ENCODE measurements at regions not wholly inside any gene's neighbourhood (a gene's known extent, or its start where the extent isn't known, plus 50 kb on each side); places are given as distances from the start of the nearest gene placed in this dataset.
"Not testable (repeated sequence)": the region's sequence is repeated elsewhere in the genome, so short reads cannot be mapped to it uniquely, and the experiment has no call there.

DNA sequence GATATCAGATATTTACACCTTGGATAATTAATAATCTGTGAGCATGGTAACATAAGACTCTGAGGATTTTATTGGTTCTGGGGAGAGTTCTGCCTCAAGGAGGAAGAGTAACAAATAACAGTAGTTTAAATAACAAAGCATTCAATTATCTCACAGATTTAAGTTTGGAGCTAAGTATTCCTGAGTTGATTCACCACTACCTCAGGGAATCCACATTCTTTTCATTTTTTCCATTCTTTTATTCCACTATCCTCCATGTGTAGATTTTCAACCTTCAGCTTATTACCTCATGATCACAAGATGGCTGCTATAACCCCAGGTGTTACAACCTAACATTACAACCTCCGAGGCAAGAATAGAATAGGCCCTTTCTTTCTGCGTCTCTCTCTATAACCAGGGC lies 252.2 kb upstream of the TOX3 start:
- no peak for DNase-seq (ENCODE audit: low read depth in 2 of 2)

DNA sequence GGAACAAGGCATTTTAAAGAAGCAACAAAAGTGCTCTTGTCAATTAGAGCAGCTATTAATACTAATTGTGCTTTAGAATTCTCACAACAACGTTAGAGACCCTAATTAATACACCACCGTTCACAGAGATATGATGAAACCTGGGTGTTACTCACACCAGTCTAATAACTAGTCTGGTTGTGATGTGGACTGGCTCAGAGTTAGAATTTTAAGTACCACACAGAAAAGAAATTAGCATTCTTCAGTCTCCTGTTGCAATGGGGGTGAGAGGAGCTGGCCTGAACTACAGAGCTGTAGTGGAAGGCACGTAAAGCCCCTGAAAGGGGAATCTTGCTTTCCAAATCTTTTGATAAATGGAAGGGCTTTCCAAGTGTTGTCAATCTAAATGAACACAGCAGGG lies 240.8 kb upstream of the TOX3 start:
- no peak for DNase-seq (ENCODE audit: low read depth in 2 of 2)

DNA sequence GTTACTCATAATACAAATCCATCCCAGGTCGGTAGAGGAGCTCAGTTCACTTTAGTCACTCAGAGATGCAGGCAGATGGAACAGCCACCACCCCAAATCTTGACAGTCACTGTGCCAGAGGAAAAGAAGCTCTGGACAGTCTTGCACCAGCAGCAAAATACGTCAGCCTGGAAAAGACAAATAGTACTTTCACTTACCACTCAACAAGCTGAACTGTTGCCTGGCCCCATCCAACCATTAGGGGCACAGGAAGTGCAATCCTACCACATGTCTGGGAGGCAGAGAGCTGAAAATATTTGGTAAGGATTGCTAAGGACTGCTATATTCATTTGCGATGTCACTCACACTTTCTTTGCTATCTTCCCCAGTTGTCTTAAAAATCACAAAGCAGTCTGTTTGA lies 239.1 kb upstream of the TOX3 start:
- DNase-seq (ENCODE audit: low read depth in 2 of 2) = no peak

- no peak for DNase-seq (ENCODE audit: low read depth in 2 of 2)
Measured at GRCh38 chr16:52785653-52786052, 238.7 kb upstream of the TOX3 start.

- no peak for DNase-seq (ENCODE audit: low read depth in 2 of 2)
Measured at GRCh38 chr16:52783616-52784015, 236.7 kb upstream of the TOX3 start.

- DNase-seq (ENCODE audit: low read depth in 2 of 2) = no peak
Measured at GRCh38 chr16:52781005-52781630, 234.2 kb upstream of the TOX3 start.

DNA sequence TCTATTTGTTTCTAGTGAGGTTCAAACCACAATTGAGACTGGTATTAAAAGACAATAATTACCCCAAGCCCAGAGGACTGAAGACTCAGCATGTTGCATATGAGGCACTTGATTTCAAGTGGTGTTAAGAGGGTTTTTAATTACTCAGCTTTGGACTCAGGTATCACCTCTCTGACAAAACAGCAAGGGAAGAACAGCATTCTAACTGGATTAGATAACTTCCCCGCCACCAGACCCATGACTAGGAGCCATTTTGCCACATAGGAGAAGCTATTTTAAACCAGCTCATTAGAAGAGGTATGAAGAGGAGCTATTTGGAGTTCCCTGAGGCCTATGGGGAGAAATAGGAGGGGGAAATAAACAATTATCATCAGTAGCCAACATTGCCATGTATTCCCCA lies 226.1 kb upstream of the TOX3 start:
- no peak for DNase-seq (ENCODE audit: low read depth in 2 of 2)

- no peak for DNase-seq (ENCODE audit: low read depth in 2 of 2)
Measured at GRCh38 chr16:52770828-52771227, 223.9 kb upstream of the TOX3 start.

DNA sequence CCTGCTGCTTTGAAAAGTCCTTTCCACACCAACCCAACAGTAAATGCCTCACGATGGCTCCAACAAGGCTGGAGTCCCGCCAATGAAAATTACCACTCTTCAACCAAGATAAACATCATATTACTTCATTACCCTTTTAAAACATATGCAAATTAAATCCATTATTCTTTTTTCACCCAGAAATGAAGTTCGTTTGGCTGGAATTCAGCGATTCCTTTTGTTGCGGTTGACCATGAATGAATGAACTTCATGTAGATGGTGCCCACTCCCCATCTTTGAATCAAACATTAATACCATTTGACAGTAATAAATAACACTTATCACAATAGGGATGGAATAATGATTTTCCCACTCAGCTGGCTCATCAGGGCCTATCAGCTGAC lies 211.5 kb upstream of the TOX3 start:
- no peak for DNase-seq (ENCODE audit: low read depth in 2 of 2)

DNA sequence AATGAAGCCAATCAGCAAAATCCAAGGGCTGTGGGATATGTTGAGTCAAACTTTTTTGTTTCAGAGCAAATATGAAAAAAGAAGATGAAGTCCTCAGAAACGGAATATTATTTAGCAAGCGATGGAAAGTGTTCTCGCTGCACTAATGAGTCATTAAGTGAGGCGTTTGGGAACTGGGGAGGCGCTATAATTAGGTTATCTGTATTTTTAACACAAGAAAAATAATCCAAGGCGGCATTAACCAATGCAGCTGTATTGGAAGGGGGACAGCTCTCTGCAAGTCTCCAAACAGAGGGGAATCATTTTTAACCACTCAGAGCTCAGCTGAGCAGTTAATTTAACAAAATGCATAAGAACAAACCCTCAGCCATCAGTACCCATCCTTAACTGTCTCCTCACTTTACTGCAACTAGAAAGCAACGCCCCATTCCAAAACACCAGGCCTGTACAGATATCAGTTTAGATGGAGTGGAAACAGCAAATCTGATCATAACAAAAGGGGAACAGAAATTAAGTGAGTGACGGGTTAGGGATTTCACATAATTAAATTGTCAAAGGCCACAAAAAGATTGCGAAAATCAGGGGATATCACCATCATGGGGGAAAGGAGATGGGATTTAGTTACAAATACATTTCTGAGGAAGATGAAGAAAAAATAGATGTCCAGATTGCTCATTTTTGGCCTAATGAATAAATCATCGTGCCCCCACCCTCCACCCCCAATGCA lies 211.0 kb upstream of the TOX3 start:
- DNase-seq (ENCODE audit: low read depth in 2 of 2) = no peak

- DNase-seq (ENCODE audit: low read depth in 2 of 2) = no peak
Measured at GRCh38 chr16:52756812-52757517, 210.0 kb upstream of the TOX3 start.

DNA sequence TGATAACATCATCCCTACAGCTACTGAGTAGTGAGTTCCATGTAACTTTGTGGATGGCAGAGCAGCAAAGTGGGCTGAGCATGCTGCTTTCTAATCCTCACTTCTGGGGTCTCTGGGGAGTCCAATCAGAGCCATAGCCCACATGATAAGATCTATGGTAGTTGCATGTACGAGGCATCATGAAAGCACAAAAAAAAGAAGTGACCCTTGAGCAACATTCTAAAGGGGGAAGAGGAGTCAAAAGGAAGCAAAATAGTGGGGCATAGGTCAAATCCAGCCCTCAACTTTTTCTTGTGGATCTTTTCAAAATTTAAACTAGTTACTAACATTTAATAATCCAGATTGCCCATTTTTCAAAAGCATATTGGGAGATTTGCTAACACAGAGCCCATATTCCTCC lies 208.5 kb upstream of the TOX3 start:
- DNase-seq (ENCODE audit: low read depth in 2 of 2) = no peak

DNA sequence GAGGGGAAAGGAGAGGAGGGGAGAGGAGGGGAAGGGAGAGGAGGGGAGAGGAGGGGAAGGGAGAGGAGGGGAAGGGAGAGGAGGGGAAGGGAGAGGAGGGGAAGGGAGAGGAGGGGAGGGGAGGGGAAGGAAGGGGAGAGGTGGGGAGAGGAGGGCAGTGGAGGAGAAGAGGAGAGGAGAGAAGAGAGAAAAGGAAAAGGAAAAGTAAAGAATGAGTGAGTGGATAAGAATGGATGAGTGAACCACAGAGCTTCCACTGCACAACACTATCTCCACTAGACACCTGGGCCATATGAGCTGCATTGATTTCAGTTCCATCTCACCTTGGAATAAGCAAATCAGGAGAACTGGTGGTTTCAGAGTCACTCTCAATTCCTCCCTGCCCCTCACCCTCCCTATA lies 204.1 kb upstream of the TOX3 start:
- no peak for DNase-seq (ENCODE audit: low read depth in 2 of 2)

DNA sequence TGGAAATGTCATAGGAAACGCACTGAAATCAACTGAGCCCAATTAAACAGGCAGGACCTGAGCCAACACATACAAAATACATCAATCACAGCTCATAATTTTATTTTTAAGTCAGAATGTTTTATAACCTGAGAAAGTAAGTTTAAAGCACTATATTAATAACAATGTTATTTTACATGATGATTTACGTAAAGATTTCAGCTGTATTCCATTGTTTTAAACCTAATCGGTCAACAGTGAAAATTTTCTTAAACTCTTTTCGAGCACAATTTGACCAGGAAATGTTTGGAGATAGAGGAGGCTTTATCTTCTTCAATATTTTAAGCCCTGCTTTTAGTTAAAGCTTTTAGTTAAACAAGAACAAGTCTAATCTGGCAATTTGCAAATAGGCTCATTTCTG lies 201.8 kb upstream of the TOX3 start:
- DNase-seq (ENCODE audit: low read depth in 2 of 2) = no peak

DNA sequence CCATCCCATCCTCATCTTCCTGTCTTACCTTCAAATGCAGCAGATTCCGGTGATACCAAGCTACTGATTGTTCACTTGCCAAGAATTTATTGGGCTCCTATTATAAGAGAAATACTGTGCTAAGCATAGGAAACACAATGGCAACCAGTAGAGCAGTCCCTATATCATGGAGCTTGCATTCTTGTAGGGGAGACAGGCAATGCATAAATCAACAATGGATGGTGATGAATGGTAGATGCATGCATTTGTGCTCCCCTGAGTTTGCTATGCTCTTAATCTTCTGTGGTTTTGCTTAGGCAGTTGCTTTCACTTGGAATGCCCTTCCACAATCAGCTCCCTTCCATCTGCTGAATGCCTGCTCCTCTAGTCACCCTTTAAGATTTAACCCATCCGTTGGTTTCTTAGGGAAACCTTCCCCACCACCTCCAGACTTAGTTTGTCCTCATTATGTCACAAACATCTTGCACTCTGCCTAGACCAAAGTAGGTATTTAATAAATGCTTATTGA lies 200.2 kb upstream of the TOX3 start:
- DNase-seq (ENCODE audit: low read depth in 2 of 2) = no peak

DNA sequence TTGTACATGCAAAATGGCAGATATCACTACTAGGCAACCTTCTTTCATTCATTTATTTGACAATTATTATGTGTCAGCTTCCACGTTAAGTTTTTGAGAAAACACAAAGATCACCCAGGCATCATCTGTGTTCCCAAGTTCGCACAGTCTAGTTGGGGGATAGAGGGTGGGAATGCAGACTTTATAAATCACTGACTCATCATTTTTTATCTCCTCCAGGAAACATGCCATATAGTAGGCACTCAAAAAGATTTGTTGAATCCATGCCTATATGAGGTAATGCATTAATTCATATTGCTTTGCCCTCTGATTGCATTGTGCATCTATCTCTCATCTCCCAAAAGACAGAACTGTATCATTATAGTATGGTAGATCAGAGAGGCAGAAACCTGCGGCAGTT lies 196.8 kb upstream of the TOX3 start:
- DNase-seq (ENCODE audit: low read depth in 2 of 2) = no peak

DNA sequence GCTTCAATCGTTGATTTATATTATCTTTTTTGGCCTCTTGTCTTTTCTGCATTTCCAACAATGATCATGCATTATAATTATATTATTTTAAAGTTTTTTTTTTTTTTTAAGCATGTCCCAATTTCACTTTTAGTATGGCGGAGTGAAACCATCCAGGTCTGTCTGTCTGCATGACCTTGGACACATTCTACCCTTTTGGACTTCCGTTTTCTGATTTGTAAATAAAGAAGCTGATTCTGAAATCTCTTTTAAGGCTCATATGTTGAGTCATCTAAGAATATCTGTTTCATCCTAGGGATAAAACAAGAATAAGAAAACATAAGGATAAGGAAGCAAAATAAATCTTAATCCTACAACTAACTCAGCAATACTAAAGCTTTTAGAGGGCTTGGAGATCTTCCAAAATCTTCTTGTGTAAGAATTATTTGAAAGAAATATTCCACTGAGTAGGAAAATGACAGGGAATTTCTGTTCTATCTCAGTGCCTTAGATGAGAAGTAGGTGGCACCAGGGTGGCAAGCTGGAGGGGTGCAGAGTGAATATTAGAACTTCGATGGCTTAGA lies 195.7 kb upstream of the TOX3 start:
- DNase-seq (ENCODE audit: low read depth in 2 of 2) = no peak

DNA sequence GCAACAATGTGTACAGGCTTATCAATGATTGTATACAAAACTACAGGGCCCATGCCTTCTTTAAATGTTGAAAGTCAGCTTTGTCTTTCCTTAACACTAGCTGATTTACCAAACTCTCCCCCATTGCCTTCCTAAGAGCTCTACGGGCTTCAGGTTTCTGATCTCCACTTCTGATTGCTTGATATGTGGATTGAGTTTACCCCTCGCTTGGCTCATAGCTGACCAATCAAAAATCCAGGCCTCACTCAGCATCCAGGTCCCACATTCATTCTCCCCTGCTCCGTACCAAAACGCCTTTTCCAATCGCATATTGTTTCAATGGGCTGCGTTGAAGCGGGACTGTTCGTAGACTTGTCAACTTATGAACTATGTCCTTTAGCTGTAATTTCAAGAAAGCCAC lies 195.1 kb upstream of the TOX3 start:
- DNase-seq (ENCODE audit: low read depth in 2 of 2) = no peak

DNA sequence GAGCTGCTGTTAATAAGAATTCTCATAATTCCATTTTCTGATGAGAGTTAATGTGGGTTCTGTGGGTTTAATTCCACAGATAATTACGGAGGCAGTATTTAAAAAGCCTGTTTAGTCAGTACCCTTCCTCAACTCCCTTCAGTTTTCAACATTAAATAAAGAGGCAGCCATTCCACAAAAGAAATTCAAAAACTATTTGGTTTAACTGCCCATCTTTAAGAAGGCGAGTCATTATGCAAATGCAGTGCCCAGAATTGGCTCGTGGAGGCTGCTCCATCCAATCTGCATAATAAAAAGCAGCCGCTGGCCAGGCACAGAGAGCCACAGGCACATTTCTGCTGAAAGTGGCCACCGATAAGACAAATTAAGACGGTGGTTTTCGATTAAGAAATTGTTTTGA lies 194.4 kb upstream of the TOX3 start:
- DNase-seq (ENCODE audit: low read depth in 2 of 2) = no peak

DNA sequence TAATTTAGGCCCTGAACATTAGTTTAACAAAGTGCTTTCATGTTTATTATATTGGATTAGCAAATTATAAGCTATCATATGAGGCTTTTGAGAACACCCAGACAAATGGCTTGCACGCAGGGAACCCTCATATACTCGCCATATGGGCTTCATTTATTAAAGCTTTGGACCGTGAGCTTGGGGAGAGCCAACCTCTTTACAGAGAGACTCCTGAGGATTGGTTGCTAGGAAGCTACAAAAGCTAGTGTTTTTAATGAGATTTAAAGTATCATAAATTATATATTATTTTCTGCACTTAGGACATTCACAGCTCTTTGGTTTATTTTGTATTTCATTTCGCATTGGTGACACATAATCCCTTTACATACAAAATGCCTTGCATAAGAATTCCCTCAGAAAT lies 193.8 kb upstream of the TOX3 start:
- DNase-seq (ENCODE audit: low read depth in 2 of 2) = no peak

DNA sequence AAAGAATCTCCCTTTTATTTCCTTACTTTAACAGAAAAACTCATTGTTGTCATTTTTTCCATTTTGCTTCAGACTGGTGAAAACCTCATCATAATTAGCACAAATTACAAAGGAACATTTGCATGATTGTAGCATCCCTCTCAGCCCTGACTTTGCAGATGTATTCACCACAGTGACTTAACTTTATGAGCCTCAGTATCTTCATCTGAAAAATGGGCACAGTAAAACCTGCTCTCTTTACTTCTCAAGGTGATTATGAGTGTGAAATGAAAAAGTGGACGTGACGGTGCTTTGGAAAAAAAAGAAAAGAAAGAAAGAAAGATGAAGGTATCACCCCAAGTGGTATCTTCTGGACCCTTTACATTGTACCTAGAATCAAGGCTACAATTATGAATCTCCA lies 193.4 kb upstream of the TOX3 start:
- no peak for DNase-seq (ENCODE audit: low read depth in 2 of 2)

DNA sequence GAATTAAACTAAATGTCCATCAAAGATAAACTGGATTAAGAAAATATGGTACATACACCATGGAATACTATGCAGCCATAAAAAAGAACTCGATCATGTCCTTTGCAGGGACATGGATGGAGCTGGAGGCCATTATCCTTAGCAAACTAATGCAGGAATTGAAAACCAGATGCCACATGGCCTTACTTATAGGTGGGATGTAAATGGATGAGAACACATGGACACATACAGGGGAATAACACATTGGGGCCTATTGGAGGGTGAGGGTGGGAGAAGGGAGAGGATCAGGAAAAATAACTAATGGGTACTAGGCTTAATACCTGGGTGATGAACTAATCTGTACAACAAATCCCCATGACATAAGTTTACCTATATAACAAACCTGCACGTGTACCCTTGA lies 192.0 kb upstream of the TOX3 start:
- DNase-seq (ENCODE audit: low read depth in 2 of 2) = not testable (repeated sequence)
